CD4-positive, CD25-positive, alpha-beta regulatory T cell (primary cell): ENCODE measurements at regions not wholly inside any gene's neighbourhood (a gene's known extent, or its start where the extent isn't known, plus 50 kb on each side); places are given as distances from the start of the nearest gene placed in this dataset.
"Not testable (repeated sequence)": the region's sequence is repeated elsewhere in the genome, so short reads cannot be mapped to it uniquely, and the experiment has no call there.

ENCODE experiments used
- ATAC-seq, 2 donors: fragments of 150-1000 bp; cut with Tn5 transposase; one replicate each; pipeline ENCODE4 v1.10.0; 2021; ENCODE audit warnings: low read depth in 2 of 2, moderate number of reproducible peaks in 2 of 2, moderate library complexity in 1 of 2
- DNase-seq, 3 donors: peaks; one replicate each; pipeline versions ENCODE4 v3.0.0 to v3.0.0-alpha.2; 2012 to 2022; ENCODE audit warnings: mixed read lengths in 1 of 3
- H3K27ac ChIP-seq: one replicate; pipeline ENCODE4 v1.7.0; 2013; ENCODE audit warnings: mild to moderate bottlenecking, low read length; ENCODE audit not compliant: insufficient read depth, poor library complexity, severe bottlenecking
- H3K27me3 ChIP-seq: one replicate; pipeline ENCODE4 v1.7.0; 2013; ENCODE audit warnings: low read length; ENCODE audit not compliant: control insufficient read depth, insufficient read depth
- H3K36me3 ChIP-seq: one replicate; pipeline ENCODE4 v1.7.0; 2013; ENCODE audit warnings: mild to moderate bottlenecking, low read length, moderate library complexity; ENCODE audit not compliant: control insufficient read depth, insufficient read depth
- H3K4me1 ChIP-seq: 2 replicates; pipeline ENCODE4 v1.7.0; 2013; ENCODE audit warnings: mild to moderate bottlenecking, low read length; ENCODE audit not compliant: insufficient read depth, control insufficient read depth, poor library complexity, severe bottlenecking
- H3K4me3 ChIP-seq: one replicate; pipeline ENCODE4 v1.7.0; 2013; ENCODE audit warnings: low read depth, mild to moderate bottlenecking, low read length, moderate library complexity
- H3K9me3 ChIP-seq, 2 experiments: 1 replicate in 1 of 2; 2 replicates in 1 of 2; pipeline ENCODE4 v1.7.0; 2013; ENCODE audit warnings: low read length in 2 of 2, mild to moderate bottlenecking in 1 of 2, moderate library complexity in 1 of 2; ENCODE audit not compliant: control insufficient read depth in 2 of 2
- H3K27ac Mint-ChIP-seq, 3 donors: one replicate each; pipeline ENCODE4 v1.8.0; 2020 to 2022; ENCODE audit warnings: mild to moderate bottlenecking in 3 of 3, mixed read lengths in 3 of 3, moderate library complexity in 2 of 3
- H3K27me3 Mint-ChIP-seq: one replicate; pipeline ENCODE4 v1.8.0; 2022; ENCODE audit warnings: mild to moderate bottlenecking, mixed read lengths
- H3K36me3 Mint-ChIP-seq: one replicate; pipeline ENCODE4 v1.8.0; 2020; ENCODE audit warnings: mixed read lengths
- H3K4me1 Mint-ChIP-seq, 4 donors: one replicate each; pipeline ENCODE4 v1.8.0; 2020 to 2022; ENCODE audit warnings: mixed read lengths in 4 of 4, mild to moderate bottlenecking in 1 of 4
- H3K4me3 Mint-ChIP-seq, 4 donors: one replicate each; pipeline ENCODE4 v1.8.0; 2020 to 2022; ENCODE audit warnings: mild to moderate bottlenecking in 4 of 4, mixed read lengths in 4 of 4, moderate library complexity in 3 of 4
- H3K9me3 Mint-ChIP-seq, 7 donors: one replicate each; pipeline ENCODE4 v1.8.0; 2020 to 2022; ENCODE audit warnings: mixed read lengths in 7 of 7, mild to moderate bottlenecking in 3 of 7, moderate library complexity in 2 of 7

GRCh38 chr11:49850541-49850940 is 101.7 kb upstream of the OR4C13 start:
- not testable (repeated sequence) for ATAC-seq, H3K27me3 Mint-ChIP-seq, H3K9me3 Mint-ChIP-seq, H3K4me3 ChIP-seq, H3K36me3 Mint-ChIP-seq, H3K27ac Mint-ChIP-seq, H3K27me3 ChIP-seq, H3K4me1 ChIP-seq, H3K36me3 ChIP-seq, DNase-seq, H3K9me3 ChIP-seq, H3K27ac ChIP-seq, H3K4me3 Mint-ChIP-seq, H3K4me1 Mint-ChIP-seq

DNA sequence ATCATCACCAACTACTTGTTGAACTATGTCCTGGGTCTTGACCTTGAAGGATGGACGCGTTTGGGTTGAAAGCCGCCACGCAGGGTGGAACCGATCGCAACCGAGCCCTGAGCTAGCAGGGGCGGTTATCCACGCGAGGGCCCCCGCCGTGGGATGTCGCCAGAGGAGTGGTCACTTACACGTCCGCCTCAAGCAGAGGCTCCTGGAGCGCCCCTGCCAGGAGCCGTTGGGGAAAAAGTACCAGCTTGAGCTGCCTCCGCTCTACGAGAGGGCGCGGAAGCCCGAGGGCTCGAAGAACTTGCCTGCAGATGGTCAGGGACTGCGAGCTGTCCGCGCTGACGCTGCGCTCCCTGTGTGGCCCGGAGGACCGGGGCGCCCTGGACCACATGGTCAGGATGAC is 100.7 kb upstream of the OR4C13 start:
- H3K36me3 Mint-ChIP-seq: no peaks in the 10 kb centered on the region
- H3K9me3 Mint-ChIP-seq: peaks cover 0 to 9% (median 2%) of the 10 kb centered on the region in 7 donors
- DNase-seq: no peak
- Histone ChIP-seq H3K27ac (no peak overlapping the region), H3K9me3 (no peaks in the 10 kb centered on the region), H3K4me1 (no peaks in the 10 kb centered on the region), H3K4me3 (no peak overlapping the region), H3K36me3 (no peaks in the 10 kb centered on the region), H3K27me3 (no peaks in the 10 kb centered on the region)
- no peaks in the 10 kb centered on the region for H3K4me1 Mint-ChIP-seq
- no peaks in the 10 kb centered on the region for H3K27me3 Mint-ChIP-seq
- no peak overlapping the region for H3K27ac Mint-ChIP-seq
- no peak for ATAC-seq
- no peak overlapping the region for H3K4me3 Mint-ChIP-seq

DNA sequence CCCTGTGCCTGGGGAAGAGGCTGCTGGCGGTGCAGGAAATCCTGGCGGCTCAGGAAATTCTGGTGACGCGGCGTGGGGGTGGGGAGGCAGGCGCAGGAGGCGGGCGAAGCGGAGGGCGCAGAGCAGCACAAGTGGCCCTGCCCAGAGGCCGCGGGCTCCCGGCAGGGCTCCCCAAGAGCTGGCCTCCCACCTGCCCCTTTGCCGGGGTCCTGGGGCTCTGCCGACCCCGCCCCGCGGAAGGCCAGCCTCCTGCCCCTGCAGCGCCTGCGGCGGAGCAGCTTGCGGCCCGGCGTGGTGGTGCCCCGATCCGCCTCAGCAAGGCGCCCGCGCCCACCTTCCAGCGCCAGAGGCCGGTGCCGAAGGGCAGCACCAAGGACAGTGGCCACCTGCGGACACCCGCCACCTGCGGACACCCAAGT is 100.2 kb upstream of the OR4C13 start:
- peaks cover 0 to 9% (median 2%) of the 10 kb centered on the region in 7 donors for H3K9me3 Mint-ChIP-seq
- Histone ChIP-seq H3K4me1 (no peaks in the 10 kb centered on the region), H3K27ac (no peak overlapping the region), H3K9me3 (no peaks in the 10 kb centered on the region), H3K4me3 (no peak overlapping the region), H3K36me3 (no peaks in the 10 kb centered on the region), H3K27me3 (no peaks in the 10 kb centered on the region)
- no peaks in the 10 kb centered on the region for H3K4me1 Mint-ChIP-seq
- no peaks in the 10 kb centered on the region for H3K27me3 Mint-ChIP-seq
- H3K4me3 Mint-ChIP-seq: no peak overlapping the region
- no peaks in the 10 kb centered on the region for H3K36me3 Mint-ChIP-seq
- ATAC-seq (no peak), DNase-seq (no peak)
- no peak overlapping the region for H3K27ac Mint-ChIP-seq

GRCh38 chr11:49888875-49889274 is 63.3 kb upstream of the OR4C13 start:
- H3K4me3 ChIP-seq, H3K9me3 ChIP-seq, H3K36me3 ChIP-seq, H3K4me1 ChIP-seq, H3K4me3 Mint-ChIP-seq, H3K27me3 Mint-ChIP-seq, H3K36me3 Mint-ChIP-seq, H3K27ac Mint-ChIP-seq, ATAC-seq, H3K4me1 Mint-ChIP-seq, DNase-seq, H3K27ac ChIP-seq, H3K9me3 Mint-ChIP-seq, H3K27me3 ChIP-seq: not testable (repeated sequence)

GRCh38 chr11:49891910-49892671 is 60.1 kb upstream of the OR4C13 start:
- ATAC-seq, H3K4me1 Mint-ChIP-seq, H3K4me3 ChIP-seq, H3K27me3 ChIP-seq, H3K36me3 ChIP-seq, H3K4me1 ChIP-seq, H3K4me3 Mint-ChIP-seq, H3K9me3 ChIP-seq, H3K27me3 Mint-ChIP-seq, H3K36me3 Mint-ChIP-seq, H3K27ac Mint-ChIP-seq, DNase-seq, H3K27ac ChIP-seq: not testable (repeated sequence)
- peaks cover 0 to 12% (median 5%) of the 10 kb centered on the region in 7 donors for H3K9me3 Mint-ChIP-seq

DNA sequence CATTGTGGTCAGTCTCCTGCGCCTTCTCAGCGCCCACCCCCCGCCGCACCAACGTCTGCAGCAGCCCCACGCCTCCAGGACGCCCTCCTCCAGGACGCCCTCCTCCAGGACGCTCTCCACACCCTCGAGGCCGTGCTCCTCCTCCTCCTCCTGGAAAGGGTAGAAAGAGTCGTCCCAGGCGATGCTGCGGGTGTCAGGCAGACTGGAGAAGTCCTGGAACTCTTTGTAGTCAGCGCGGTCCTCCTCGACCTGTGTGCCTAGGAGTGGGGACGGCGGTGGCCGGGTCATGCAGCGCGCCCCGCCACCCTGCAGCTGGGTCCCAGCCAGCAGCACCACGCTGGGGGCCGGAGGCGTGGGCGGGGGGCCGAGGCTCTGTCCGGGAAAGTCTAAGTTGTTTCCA is 58.7 kb upstream of the OR4C13 start:
- not testable (repeated sequence) for H3K27ac ChIP-seq, H3K36me3 ChIP-seq, H3K27me3 Mint-ChIP-seq, DNase-seq, H3K4me1 Mint-ChIP-seq, H3K9me3 ChIP-seq, H3K27ac Mint-ChIP-seq, H3K27me3 ChIP-seq, H3K4me3 Mint-ChIP-seq, H3K36me3 Mint-ChIP-seq, ATAC-seq, H3K4me1 ChIP-seq, H3K4me3 ChIP-seq
- H3K9me3 Mint-ChIP-seq: peaks cover 0 to 23% (median 5%) of the 10 kb centered on the region in 7 donors
